Dendritic cell treated with granulocyte-macrophage colony-stimulating factor and Interleukin-4, amounts not matched to agents 40 ng/mL and 50 ng/mL, for 4 days (primary cell): ENCODE measurements at regions not wholly inside any gene's neighbourhood (a gene's known extent, or its start where the extent isn't known, plus 50 kb on each side); places are given as distances from the start of the nearest gene placed in this dataset.

Experiments used
- H3K27ac Mint-ChIP-seq: one replicate; pipeline ENCODE4 v1.8.0; 2022; ENCODE audit warnings: mild to moderate bottlenecking, mixed read lengths
- H3K27me3 Mint-ChIP-seq: one replicate; pipeline ENCODE4 v1.8.0; 2022; ENCODE audit warnings: mild to moderate bottlenecking, mixed read lengths
- H3K36me3 Mint-ChIP-seq: one replicate; pipeline ENCODE4 v1.8.0; 2022; ENCODE audit warnings: low read depth, mixed read lengths
- H3K4me1 Mint-ChIP-seq: one replicate; pipeline ENCODE4 v1.8.0; 2022; ENCODE audit warnings: low read depth, mixed read lengths
- H3K4me3 Mint-ChIP-seq: one replicate; pipeline ENCODE4 v1.8.0; 2022; ENCODE audit warnings: mild to moderate bottlenecking, moderate library complexity, mixed read lengths
- H3K9me3 Mint-ChIP-seq: one replicate; pipeline ENCODE4 v1.8.0; 2022; ENCODE audit warnings: mixed read lengths
- intact Hi-C: fragments of 100-400 bp; cut with micrococcal nuclease; formaldehyde crosslinking; loops from one replicate; pipeline ENCODE4 v1.15.0; 2022

- intact Hi-C loops, result no loop called here
- no peaks in the 10 kb centered on the region for H3K4me1 Mint-ChIP-seq
- no peak overlapping the region for H3K27ac Mint-ChIP-seq
- H3K36me3 Mint-ChIP-seq, result no peaks in the 10 kb centered on the region
- H3K4me3 Mint-ChIP-seq, result no peak overlapping the region
- H3K9me3 Mint-ChIP-seq, result peaks cover 13% of the 10 kb centered on the region
- H3K27me3 Mint-ChIP-seq, result no peaks in the 10 kb centered on the region
These were observed 884.8 kb downstream of the METTL15 start for GRCh38 chr11:28992996-28993395.

DNA sequence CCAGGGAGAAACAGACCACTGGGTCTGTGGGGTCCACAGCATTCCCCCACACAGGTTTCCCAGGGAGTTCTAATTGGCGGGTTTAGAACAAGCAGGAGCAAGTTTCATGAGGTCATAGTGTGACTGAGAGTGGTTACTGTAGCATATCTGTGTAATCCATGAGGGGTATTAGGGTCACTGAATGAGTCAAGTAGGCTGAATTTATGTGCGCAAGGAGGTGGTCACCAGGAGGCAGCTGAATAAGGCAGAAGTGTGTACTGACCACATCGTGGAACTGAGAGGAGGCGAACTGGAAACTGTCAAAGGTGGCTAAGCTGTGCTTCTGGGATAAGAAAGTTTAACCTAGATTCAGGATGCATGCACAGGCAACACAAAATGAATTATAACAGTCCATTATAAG, 876.0 kb downstream of the METTL15 start:
- Mint-ChIP-seq H3K36me3 (no peaks in the 10 kb centered on the region), H3K4me3 (no peak overlapping the region), H3K27me3 (no peaks in the 10 kb centered on the region), H3K9me3 (no peaks in the 10 kb centered on the region), H3K4me1 (no peaks in the 10 kb centered on the region), H3K27ac (no peak overlapping the region)
- intact Hi-C loops, result no loop called here

GRCh38 chr11:28983780-28984179, 875.6 kb downstream of the METTL15 start:
- Mint-ChIP-seq H3K36me3 (no peaks in the 10 kb centered on the region), H3K27me3 (no peaks in the 10 kb centered on the region), H3K4me1 (no peaks in the 10 kb centered on the region), H3K27ac (no peak overlapping the region), H3K4me3 (no peak overlapping the region), H3K9me3 (no peaks in the 10 kb centered on the region)
- intact Hi-C loops, result no loop called here

DNA sequence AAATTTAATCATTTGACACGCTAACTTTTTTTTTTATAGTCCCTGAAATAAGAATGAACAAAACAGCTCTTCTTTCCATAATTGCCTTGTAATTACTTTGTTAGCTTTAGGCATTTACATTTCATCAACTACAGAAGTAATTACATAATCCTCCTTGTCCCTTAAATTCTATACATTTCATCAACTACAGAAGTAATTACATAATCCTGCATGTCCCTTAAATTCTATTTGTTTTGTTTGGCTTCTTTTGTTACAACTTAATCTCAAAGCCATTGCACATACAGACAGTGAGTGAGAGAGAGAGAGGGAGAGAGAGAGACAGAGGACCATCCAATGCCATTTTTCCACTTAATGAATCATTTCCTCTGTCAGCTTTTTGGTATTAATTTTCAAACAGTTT, 873.2 kb downstream of the METTL15 start:
- no peaks in the 10 kb centered on the region for H3K9me3 Mint-ChIP-seq
- no peaks in the 10 kb centered on the region for H3K36me3 Mint-ChIP-seq
- H3K27me3 Mint-ChIP-seq, result no peaks in the 10 kb centered on the region
- no peaks in the 10 kb centered on the region for H3K4me1 Mint-ChIP-seq
- intact Hi-C loops, result no loop called here
- H3K27ac Mint-ChIP-seq, result no peak overlapping the region
- H3K4me3 Mint-ChIP-seq, result no peak overlapping the region

DNA sequence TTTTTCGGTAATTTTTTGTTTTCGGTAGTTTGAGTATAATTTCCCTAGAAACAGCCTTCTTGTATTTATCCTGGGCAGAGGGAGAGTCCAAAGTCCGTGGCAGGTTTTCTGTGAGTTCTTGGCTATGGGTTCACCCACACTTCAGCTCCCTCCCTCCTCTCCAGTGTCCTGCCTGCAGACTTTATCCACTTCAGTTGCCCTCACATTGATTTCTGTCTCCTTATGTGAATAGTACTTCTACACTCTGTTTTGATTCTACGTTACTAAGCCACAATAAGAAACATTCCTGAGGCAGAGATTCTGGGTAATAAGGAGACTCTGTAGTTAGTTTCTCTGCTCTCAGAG, 868.6 kb downstream of the METTL15 start:
- H3K4me3 Mint-ChIP-seq, result no peak overlapping the region
- H3K9me3 Mint-ChIP-seq, result no peaks in the 10 kb centered on the region
- no peaks in the 10 kb centered on the region for H3K27me3 Mint-ChIP-seq
- H3K36me3 Mint-ChIP-seq, result no peaks in the 10 kb centered on the region
- H3K4me1 Mint-ChIP-seq, result no peaks in the 10 kb centered on the region
- H3K27ac Mint-ChIP-seq, result no peak overlapping the region
- intact Hi-C loops, result no loop called here

DNA sequence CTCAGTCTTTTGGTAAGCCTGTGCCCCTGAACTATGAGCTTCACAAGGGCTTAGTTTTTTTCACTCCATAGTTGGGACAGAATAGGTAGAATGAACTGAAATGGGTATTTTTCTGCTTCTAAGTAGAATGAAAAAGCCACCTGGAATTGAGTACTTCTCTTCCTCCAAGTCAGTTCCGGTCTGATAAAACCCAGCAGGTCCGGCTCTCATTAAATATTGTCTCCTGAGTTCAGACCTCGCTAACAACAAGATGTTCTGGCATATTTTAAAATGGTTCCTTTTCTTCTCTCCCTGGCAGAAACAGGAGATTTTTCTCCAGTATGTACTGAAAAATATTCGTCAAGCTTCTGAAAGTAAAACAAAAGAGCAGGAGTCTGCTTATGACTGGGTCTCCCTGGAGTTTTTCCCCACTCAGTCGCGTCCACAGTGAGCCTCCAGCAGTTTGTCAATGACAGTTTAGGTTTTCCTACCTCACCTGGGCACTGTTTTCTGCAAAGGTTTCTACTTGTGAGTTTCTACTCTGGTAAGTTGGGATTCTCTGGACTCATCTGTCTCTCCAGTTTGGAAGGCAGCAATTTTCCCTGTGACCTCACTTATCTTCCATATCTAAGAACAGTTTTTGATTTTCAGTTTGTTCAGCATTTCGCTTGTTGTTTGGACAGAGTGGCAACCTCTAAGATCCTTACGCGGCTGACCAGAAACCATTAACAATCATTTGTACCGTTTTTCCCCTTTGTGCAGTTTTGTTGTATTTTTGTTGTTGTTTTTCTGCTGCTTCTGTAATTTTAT, 868.0 kb downstream of the METTL15 start:
- Mint-ChIP-seq H3K4me1 (no peaks in the 10 kb centered on the region), H3K4me3 (no peak overlapping the region), H3K27ac (no peak overlapping the region), H3K9me3 (no peaks in the 10 kb centered on the region), H3K36me3 (no peaks in the 10 kb centered on the region), H3K27me3 (no peaks in the 10 kb centered on the region)
- intact Hi-C loops, result no loop called here

DNA sequence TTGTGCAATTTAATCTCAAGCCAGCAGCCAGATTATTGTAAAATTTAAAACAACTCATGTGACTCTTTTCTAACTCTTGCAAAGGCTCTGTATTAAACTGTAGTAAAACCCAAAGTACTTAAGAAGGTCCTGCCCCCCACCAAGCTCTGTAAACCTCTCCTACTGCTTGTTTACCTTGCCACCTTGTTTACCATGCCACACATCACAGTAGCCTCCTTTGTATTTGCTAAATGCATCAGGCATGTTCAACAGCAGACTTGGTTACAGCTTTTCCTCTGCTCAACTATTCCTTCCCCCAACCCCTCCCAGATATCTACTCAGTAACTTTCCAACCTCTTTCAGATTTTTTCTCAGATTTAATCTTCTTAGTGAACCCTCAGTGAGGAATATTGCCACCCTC, 861.6 kb downstream of the METTL15 start:
- H3K36me3 Mint-ChIP-seq, result no peaks in the 10 kb centered on the region
- H3K27ac Mint-ChIP-seq, result no peak overlapping the region
- no peaks in the 10 kb centered on the region for H3K27me3 Mint-ChIP-seq
- intact Hi-C loops, result no loop called here
- H3K4me3 Mint-ChIP-seq, result no peak overlapping the region
- no peaks in the 10 kb centered on the region for H3K4me1 Mint-ChIP-seq
- no peaks in the 10 kb centered on the region for H3K9me3 Mint-ChIP-seq

- H3K27ac Mint-ChIP-seq, result no peak overlapping the region
- peaks cover 8% of the 10 kb centered on the region for H3K9me3 Mint-ChIP-seq
- H3K4me3 Mint-ChIP-seq, result no peak overlapping the region
- intact Hi-C loops, result no loop called here
- no peaks in the 10 kb centered on the region for H3K27me3 Mint-ChIP-seq
- H3K36me3 Mint-ChIP-seq, result no peaks in the 10 kb centered on the region
- no peaks in the 10 kb centered on the region for H3K4me1 Mint-ChIP-seq
These were observed 858.8 kb downstream of the METTL15 start for GRCh38 chr11:28966951-28967350.

GRCh38 chr11:28965819-28966218, 857.6 kb downstream of the METTL15 start:
- no peaks in the 10 kb centered on the region for H3K27me3 Mint-ChIP-seq
- H3K4me1 Mint-ChIP-seq, result no peaks in the 10 kb centered on the region
- no peak overlapping the region for H3K4me3 Mint-ChIP-seq
- no peaks in the 10 kb centered on the region for H3K36me3 Mint-ChIP-seq
- peaks cover 10% of the 10 kb centered on the region for H3K9me3 Mint-ChIP-seq
- intact Hi-C loops, result no loop called here
- no peak overlapping the region for H3K27ac Mint-ChIP-seq

DNA sequence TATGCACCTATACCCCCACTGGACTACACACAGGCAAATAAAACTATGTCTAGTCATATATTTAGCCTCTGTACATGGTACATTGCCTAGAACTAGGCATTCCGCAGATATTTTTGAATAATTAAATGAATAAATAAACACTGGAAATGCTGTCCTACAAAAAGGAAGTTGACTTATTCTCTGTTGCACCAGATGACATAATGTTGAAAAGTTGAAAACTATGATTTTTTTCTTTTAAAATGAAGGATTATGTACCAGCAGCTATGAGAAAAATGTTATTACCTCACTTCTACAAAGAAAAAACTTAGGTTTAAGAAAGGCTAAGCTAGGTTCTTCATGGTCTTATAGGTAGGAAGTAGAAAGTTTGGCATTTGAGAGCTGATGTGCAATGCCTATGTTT, 856.6 kb downstream of the METTL15 start:
- Mint-ChIP-seq H3K4me3 (no peak overlapping the region), H3K27me3 (no peaks in the 10 kb centered on the region), H3K4me1 (no peaks in the 10 kb centered on the region), H3K36me3 (no peaks in the 10 kb centered on the region), H3K27ac (no peak overlapping the region), H3K9me3 (peaks cover 10% of the 10 kb centered on the region)
- intact Hi-C loops, result no loop called here

DNA sequence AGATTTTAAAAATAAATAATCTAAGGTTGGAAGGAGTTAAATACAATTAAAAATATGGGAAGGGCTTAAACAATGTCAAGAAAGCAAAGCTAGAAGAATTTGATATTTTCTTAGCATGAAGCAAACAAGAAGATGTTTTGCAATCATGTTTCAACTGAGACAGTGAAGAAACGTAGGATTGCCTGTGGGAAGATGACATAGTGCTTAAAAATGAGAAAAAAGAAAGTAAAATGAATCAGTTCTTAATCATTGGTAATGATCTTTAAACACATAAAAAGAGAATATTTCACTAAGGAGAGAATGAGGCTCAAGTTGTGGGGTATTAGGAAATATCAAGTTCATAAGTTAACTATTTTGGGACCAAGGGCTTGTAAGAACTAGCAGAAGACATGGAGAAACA, 855.0 kb downstream of the METTL15 start:
- H3K36me3 Mint-ChIP-seq, result no peaks in the 10 kb centered on the region
- no peak overlapping the region for H3K4me3 Mint-ChIP-seq
- H3K9me3 Mint-ChIP-seq, result peaks cover 10% of the 10 kb centered on the region
- H3K27ac Mint-ChIP-seq, result no peak overlapping the region
- no peaks in the 10 kb centered on the region for H3K27me3 Mint-ChIP-seq
- no peaks in the 10 kb centered on the region for H3K4me1 Mint-ChIP-seq
- intact Hi-C loops, result no loop called here

GRCh38 chr11:28962502-28962901, 854.3 kb downstream of the METTL15 start:
- no peaks in the 10 kb centered on the region for H3K36me3 Mint-ChIP-seq
- H3K27ac Mint-ChIP-seq, result no peak overlapping the region

GRCh38 chr11:28961726-28962125, 853.5 kb downstream of the METTL15 start:
- Mint-ChIP-seq H3K4me3 (no peak overlapping the region), H3K27ac (no peak overlapping the region), H3K36me3 (no peaks in the 10 kb centered on the region), H3K27me3 (no peaks in the 10 kb centered on the region), H3K4me1 (no peaks in the 10 kb centered on the region), H3K9me3 (peaks cover 10% of the 10 kb centered on the region)
- intact Hi-C loops, result no loop called here

More at GRCh38 chr11:28962502-28962901, 854.3 kb downstream of the METTL15 start:
- Mint-ChIP-seq H3K4me1 (no peaks in the 10 kb centered on the region), H3K9me3 (peaks cover 10% of the 10 kb centered on the region), H3K27me3 (no peaks in the 10 kb centered on the region), H3K4me3 (no peak overlapping the region)
- intact Hi-C loops, result no loop called here

DNA sequence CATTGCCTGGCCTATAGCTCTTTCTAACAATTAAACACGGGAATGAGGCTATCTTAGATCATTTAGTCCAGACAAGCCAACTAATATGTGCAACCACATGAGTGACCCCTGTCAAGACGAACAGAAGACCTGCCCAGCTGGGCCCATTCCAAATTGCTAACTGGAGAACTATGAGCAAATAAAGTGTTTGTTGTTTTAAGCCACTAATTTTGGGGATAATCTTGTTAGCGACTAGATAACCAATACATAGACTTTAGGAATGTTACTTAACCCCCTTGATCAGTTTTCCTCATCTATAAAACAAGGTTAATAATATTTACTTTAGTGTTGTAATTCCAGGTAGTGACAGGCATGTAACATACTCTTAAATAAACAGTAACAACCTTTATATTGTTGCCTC, 848.3 kb downstream of the METTL15 start:
- H3K4me1 Mint-ChIP-seq, result no peaks in the 10 kb centered on the region
- H3K27me3 Mint-ChIP-seq, result no peaks in the 10 kb centered on the region
- no peaks in the 10 kb centered on the region for H3K36me3 Mint-ChIP-seq

GRCh38 chr11:28951191-28951590, 843.0 kb downstream of the METTL15 start:
- Mint-ChIP-seq H3K27me3 (no peaks in the 10 kb centered on the region), H3K9me3 (peaks cover 8% of the 10 kb centered on the region), H3K36me3 (no peaks in the 10 kb centered on the region), H3K27ac (no peak overlapping the region), H3K4me1 (no peaks in the 10 kb centered on the region), H3K4me3 (no peak overlapping the region)
- intact Hi-C loops, result no loop called here

More for the DNA sequence above, 848.3 kb downstream of the METTL15 start:
- Mint-ChIP-seq H3K4me3 (no peak overlapping the region), H3K9me3 (peaks cover 8% of the 10 kb centered on the region), H3K27ac (no peak overlapping the region)
- intact Hi-C loops, result no loop called here
